ENCODE measurements at regions not wholly inside any gene's neighbourhood (a gene's known extent, or its start where the extent isn't known, plus 50 kb on each side); places are given as distances from the start of the nearest gene placed in this dataset.

DNA sequence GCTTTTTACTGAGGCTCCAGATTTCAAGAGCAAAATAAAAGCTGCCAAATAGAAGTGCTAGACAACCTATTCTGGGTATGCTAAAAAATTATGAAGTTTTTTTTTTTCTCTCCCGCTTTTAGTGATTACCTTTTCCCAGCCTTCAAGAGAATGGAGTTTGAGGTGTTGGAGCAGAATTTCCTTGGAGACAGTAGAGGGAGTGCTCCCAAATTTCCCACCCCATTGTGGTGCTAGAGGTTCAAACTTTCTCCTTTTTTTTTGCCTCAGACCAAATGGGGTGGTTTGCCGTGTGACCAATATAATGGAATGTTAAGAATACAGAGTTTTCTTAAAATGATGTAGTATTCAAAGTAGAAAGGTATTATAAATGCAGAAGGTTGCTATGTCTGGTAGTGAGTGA lies 244.2 kb upstream of the RIOK2 start:
- TF ChIP-seq, protein P1, sequence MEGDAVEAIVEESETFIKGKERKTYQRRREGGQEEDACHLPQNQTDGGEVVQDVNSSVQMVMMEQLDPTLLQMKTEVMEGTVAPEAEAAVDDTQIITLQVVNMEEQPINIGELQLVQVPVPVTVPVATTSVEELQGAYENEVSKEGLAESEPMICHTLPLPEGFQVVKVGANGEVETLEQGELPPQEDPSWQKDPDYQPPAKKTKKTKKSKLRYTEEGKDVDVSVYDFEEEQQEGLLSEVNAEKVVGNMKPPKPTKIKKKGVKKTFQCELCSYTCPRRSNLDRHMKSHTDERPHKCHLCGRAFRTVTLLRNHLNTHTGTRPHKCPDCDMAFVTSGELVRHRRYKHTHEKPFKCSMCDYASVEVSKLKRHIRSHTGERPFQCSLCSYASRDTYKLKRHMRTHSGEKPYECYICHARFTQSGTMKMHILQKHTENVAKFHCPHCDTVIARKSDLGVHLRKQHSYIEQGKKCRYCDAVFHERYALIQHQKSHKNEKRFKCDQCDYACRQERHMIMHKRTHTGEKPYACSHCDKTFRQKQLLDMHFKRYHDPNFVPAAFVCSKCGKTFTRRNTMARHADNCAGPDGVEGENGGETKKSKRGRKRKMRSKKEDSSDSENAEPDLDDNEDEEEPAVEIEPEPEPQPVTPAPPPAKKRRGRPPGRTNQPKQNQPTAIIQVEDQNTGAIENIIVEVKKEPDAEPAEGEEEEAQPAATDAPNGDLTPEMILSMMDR (IDR thresholded peaks at IDR 0.05; ENCODE audit: low read depth, low read length, missing control alignments): no peak
- H3K4me3 ChIP-seq (ENCODE audit: low read depth, low read length): no peak overlapping the region
- DNase-seq (ENCODE audit: low read depth): no peak
- in situ Hi-C loops (cut with HindIII; ENCODE audit: low sequenced_read_pairs): no loop called here

DNA sequence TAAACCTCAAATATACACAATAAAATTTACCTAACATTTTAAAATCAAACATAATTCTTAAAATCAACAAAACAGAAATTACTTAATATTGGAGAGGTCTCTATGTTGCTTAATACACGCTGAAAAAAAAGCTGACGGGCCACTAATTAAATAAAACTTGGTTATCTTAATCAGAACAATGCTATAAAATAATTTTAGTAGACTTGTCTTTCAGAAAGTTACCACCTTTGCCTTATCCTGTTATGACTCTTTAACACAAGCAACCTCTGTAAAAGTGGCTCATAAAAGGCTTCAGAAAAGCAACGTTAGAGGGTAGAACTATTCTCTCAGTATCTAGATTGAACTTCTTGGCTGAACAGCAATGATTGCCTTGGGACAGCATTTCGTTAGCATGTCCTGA lies 251.0 kb upstream of the RIOK2 start:
- DNase-seq (ENCODE audit: low read depth): no peak
- in situ Hi-C loops (cut with HindIII; ENCODE audit: low sequenced_read_pairs): no loop called here
- TF ChIP-seq, protein P1 (IDR thresholded peaks at IDR 0.05; ENCODE audit: low read depth, low read length, missing control alignments): no peak
- no peak overlapping the region for H3K4me3 ChIP-seq (ENCODE audit: low read depth, low read length)

DNA sequence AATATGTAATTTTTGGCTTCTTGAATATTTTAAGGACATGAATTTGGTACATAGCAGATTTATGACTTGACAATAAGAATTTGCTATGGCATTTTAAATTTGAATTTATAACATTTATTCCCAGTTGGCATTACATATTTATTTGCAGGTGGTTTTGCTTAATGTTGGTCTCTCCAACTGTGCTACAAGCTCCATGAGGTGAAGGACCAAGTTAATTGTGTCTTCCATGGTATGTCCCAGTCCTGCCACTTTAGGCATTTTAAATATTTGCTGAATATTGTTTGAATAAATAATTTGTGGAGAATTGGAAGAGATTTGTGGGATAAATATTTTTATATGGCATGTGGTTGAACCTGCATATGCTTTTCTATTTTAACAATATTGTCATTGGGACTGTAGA lies 253.4 kb upstream of the RIOK2 start:
- DNase-seq (ENCODE audit: low read depth): no peak
- in situ Hi-C loops (cut with HindIII; ENCODE audit: low sequenced_read_pairs): no loop called here
- TF ChIP-seq, protein P1 (IDR thresholded peaks at IDR 0.05; ENCODE audit: low read depth, low read length, missing control alignments): no peak
- no peak overlapping the region for H3K4me3 ChIP-seq (ENCODE audit: low read depth, low read length)

DNA sequence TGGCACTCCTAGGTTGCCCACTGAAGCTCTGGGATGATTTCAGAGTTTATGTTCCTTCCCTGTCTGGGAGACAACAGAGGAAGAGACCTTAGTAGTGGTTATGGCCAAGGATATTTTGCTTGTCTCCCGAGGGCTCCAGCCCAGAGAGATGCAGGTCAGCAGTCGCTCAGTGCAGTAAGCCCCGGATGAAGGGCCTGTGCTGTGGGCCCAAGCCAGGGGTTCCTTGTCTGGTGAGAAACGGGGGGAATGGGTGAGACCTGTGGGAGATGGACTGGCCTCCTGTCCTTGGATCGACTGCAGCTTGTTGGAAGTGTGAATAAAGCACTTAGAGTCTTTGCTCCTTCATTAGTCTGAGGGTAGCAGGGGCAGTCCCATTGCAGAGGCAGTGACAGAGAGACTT lies 260.7 kb upstream of the RIOK2 start:
- no peak overlapping the region for H3K4me3 ChIP-seq (ENCODE audit: low read depth, low read length)
- no peak for DNase-seq (ENCODE audit: low read depth)
- in situ Hi-C loops (cut with HindIII; ENCODE audit: low sequenced_read_pairs): no loop called here
- TF ChIP-seq, protein P1 (IDR thresholded peaks at IDR 0.05; ENCODE audit: low read depth, low read length, missing control alignments): no peak

DNA sequence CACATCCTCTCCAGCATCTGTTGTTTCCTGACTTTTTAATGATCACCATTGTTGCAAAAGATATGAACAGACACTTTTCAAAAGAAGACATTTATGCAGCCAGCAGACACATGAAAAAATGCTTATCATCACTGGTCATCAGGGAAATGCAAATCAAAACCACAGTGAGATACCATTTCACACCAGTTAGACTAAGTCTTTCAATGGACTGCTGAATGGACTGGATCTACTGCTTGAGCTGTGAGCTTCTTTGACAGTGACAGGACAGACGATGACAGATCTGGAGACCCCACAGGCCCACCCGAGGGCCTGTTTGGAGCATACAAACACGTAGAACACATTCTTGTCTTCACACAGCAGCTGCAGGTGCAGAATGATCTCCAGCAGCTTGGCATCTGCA lies 266.1 kb upstream of the RIOK2 start:
- DNase-seq (ENCODE audit: low read depth): no peak
- H3K4me3 ChIP-seq (ENCODE audit: low read depth, low read length): no peak overlapping the region
- TF ChIP-seq, protein P1 (IDR thresholded peaks at IDR 0.05; ENCODE audit: low read depth, low read length, missing control alignments): no peak
- in situ Hi-C loops (cut with HindIII; ENCODE audit: low sequenced_read_pairs): no loop called here

DNA sequence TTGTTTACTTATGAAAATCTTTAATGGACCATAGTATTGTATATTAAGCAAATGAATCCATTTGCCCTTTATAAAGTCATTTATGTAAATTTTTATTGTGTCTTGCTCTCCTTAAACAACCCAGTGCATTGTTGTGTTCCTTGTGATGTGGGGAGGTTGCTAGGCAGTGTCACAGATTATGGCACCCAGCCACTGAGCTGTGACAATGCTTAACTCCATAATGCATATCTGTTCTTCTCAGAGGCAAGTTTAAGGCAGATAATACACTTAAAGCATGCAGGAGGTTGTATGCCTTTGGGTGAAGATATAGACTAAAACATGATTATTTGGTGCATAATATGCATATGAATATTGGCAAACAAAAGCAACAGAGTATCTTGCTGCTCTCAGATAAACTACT lies 269.6 kb upstream of the RIOK2 start:
- in situ Hi-C loops (cut with HindIII; ENCODE audit: low sequenced_read_pairs): no loop called here
- DNase-seq (ENCODE audit: low read depth): no peak
- TF ChIP-seq, protein P1 (IDR thresholded peaks at IDR 0.05; ENCODE audit: low read depth, low read length, missing control alignments): no peak

DNA sequence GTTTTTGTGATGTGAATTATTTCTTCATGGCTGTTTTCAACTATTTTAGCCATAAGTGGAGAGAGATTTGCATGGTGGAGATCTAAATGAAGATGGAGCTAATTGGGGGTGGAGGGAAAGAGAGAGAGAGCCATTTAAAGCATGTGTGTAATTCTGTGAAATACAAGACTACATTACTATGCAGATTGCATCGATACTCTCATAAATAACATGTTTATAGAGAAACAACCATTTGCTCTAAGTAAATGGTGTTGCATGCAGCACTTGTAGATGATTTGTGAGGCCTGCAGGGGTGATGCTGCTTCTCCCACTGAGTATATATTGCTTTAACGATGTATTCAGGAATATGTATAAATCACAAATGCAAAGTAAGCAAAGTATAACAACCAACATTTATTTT lies 270.2 kb upstream of the RIOK2 start:
- in situ Hi-C loops (cut with HindIII; ENCODE audit: low sequenced_read_pairs): no loop called here
- TF ChIP-seq, protein P1 (IDR thresholded peaks at IDR 0.05; ENCODE audit: low read depth, low read length, missing control alignments): no peak
- no peak for DNase-seq (ENCODE audit: low read depth)
- no peak overlapping the region for H3K4me3 ChIP-seq (ENCODE audit: low read depth, low read length)

More for the DNA sequence above, 269.6 kb upstream of the RIOK2 start:
- no peak overlapping the region for H3K4me3 ChIP-seq (ENCODE audit: low read depth, low read length)

Measured in astrocyte of the cerebellum (primary cell).